H1 (cell line): ENCODE measurements at regions not wholly inside any gene's neighbourhood (a gene's known extent, or its start where the extent isn't known, plus 50 kb on each side); places are given as distances from the start of the nearest gene placed in this dataset.

Experiments used
- JUN ChIP-seq: IDR thresholded peaks from 2 replicates; pipeline ENCODE4 v1.6.1; 2011; ENCODE audit warnings: low read depth, mild to moderate bottlenecking, improper control_type of control experiment, low read length
- POLR2A ChIP-seq, 2 experiments: IDR thresholded peaks; 1 replicate in 1 of 2; 2 replicates in 1 of 2; pipeline ENCODE4 v1.6.1; 2011; ENCODE audit warnings: low read depth in 2 of 2, low read length in 2 of 2, mild to moderate bottlenecking in 2 of 2; ENCODE audit errors: control extremely low read depth in 1 of 2
- TF ChIP-seq, protein P1 (sequence below), 3 experiments: IDR thresholded peaks; 1 replicate in 2 of 3; 2 replicates in 1 of 3; pipeline versions ENCODE4 v1.5.1 to v1.6.1; 2011; ENCODE audit warnings: low read length in 3 of 3, mild to moderate bottlenecking in 3 of 3, inconsistent platforms in 2 of 3, low read depth in 1 of 3, moderate library complexity in 1 of 3; ENCODE audit not compliant: insufficient read depth in 1 of 3; ENCODE audit errors: control extremely low read depth in 1 of 3

DNA sequence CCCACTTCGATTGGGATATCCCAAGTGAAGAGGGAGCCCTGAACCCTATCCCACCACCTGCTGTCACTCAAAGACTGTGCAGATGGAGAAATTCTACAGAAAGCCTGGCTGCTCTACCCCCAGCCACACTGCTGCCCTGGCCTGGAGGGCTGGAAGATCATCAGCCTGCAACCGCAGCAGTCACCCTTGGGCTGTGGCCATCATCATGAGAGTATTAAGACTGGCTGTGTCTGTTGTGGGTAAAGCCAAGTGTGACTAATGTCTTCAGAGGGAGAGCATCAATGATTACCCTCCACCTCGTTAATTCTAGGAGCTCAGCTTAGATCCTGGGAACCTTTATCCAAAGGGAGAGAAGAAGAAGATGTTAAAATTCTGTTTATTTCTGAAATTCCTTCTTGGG is 221.5 kb downstream of the TFCP2L1 start:
- TF ChIP-seq, protein P1, sequence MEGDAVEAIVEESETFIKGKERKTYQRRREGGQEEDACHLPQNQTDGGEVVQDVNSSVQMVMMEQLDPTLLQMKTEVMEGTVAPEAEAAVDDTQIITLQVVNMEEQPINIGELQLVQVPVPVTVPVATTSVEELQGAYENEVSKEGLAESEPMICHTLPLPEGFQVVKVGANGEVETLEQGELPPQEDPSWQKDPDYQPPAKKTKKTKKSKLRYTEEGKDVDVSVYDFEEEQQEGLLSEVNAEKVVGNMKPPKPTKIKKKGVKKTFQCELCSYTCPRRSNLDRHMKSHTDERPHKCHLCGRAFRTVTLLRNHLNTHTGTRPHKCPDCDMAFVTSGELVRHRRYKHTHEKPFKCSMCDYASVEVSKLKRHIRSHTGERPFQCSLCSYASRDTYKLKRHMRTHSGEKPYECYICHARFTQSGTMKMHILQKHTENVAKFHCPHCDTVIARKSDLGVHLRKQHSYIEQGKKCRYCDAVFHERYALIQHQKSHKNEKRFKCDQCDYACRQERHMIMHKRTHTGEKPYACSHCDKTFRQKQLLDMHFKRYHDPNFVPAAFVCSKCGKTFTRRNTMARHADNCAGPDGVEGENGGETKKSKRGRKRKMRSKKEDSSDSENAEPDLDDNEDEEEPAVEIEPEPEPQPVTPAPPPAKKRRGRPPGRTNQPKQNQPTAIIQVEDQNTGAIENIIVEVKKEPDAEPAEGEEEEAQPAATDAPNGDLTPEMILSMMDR (IDR thresholded peaks at IDR 0.05; ENCODE audit: control extremely low read depth in 1 of 3, insufficient read depth in 1 of 3, low read depth in 1 of 3, low read length in 3 of 3) = no peak
- TF ChIP-seq POLR2A (IDR thresholded peaks at IDR 0.05; ENCODE audit: control extremely low read depth in 1 of 2, low read depth in 2 of 2, low read length in 2 of 2) (no peak), JUN (no peak)
